SK-N-SH (cell line): ENCODE measurements at regions not wholly inside any gene's neighbourhood (a gene's known extent, or its start where the extent isn't known, plus 50 kb on each side); places are given as distances from the start of the nearest gene placed in this dataset.

Experiments used
- CTCF ChIP-seq: fragments of 200-600 bp; sonication (generic); IDR thresholded peaks from 2 replicates; pipeline ENCODE4 v1.6.1; 2017; ENCODE audit warnings: antibody characterized with exemption, mild to moderate bottlenecking, moderate library complexity
- EP300 ChIP-seq, 2 experiments: IDR thresholded peaks; 2 replicates each; pipeline versions ENCODE4 v1.4.0 to v1.6.1; 2012; ENCODE audit warnings: borderline replicate concordance in 1 of 2, low read depth in 1 of 2, low read length in 1 of 2
- JUND ChIP-seq: IDR thresholded peaks from 2 replicates; pipeline ENCODE4 v1.4.0; 2012
- MAX ChIP-seq: IDR thresholded peaks from 2 replicates; pipeline ENCODE4 v1.4.0; 2012; ENCODE audit warnings: low read depth
- NFIC ChIP-seq: IDR thresholded peaks from 2 replicates; pipeline ENCODE4 v1.4.0; 2012; ENCODE audit warnings: borderline replicate concordance
- POLR2AphosphoS5 ChIP-seq: IDR thresholded peaks from 2 replicates; pipeline ENCODE4 v1.6.1; 2012; ENCODE audit warnings: low read depth, low read length
- RAD21 ChIP-seq: IDR thresholded peaks from 2 replicates; pipeline ENCODE4 v1.6.1; 2012; ENCODE audit warnings: mild to moderate bottlenecking, low read length
- REST ChIP-seq: IDR thresholded peaks from 2 replicates; pipeline ENCODE4 v1.6.1; 2012; ENCODE audit warnings: mild to moderate bottlenecking, low read depth, low read length, moderate library complexity
- SIN3A ChIP-seq: IDR thresholded peaks from 2 replicates; pipeline ENCODE4 v1.6.1; 2012; ENCODE audit warnings: low read depth, mild to moderate bottlenecking, low read length, moderate library complexity, borderline replicate concordance
- SMC3 ChIP-seq: IDR thresholded peaks from 2 replicates; pipeline ENCODE4 v1.6.1; 2012; ENCODE audit warnings: low read depth, low read length, improper control_type of control experiment
- USF1 ChIP-seq: IDR thresholded peaks from 2 replicates; pipeline ENCODE4 v1.4.0; 2012; ENCODE audit warnings: low read depth, borderline replicate concordance
- YY1 ChIP-seq: IDR thresholded peaks from 2 replicates; pipeline ENCODE4 v1.4.0; 2012; ENCODE audit warnings: low read depth, mild to moderate bottlenecking

- TF ChIP-seq NFIC (no peak), CTCF (no peak), MAX (no peak), RAD21 (no peak), EP300 (IDR thresholded peaks at IDR 0.05; ENCODE audit: borderline replicate concordance in 1 of 2, low read depth in 1 of 2, low read length in 1 of 2) (no peak), YY1 (no peak), JUND (no peak), REST (no peak), SMC3 (no peak), SIN3A (no peak), POLR2AphosphoS5 (no peak), USF1 (no peak)
Observed at GRCh38 chr18:70523792-70524182, 234.9 kb downstream of the SOCS6 start.
